ENCODE measurements at regions not wholly inside any gene's neighbourhood (a gene's known extent, or its start where the extent isn't known, plus 50 kb on each side); places are given as distances from the start of the nearest gene placed in this dataset.

GRCh38 chr10:129074939-129075338 lies 392.1 kb upstream of the MGMT start:
- Histone ChIP-seq H3K9me3 (replicated peaks; ENCODE audit: control insufficient read depth, insufficient read depth, low read length) (no peaks in the 10 kb centered on the region), H4K20me1 (replicated peaks; ENCODE audit: control insufficient read depth, extremely low read depth, insufficient read depth, low read length) (no peaks in the 10 kb centered on the region), H3K4me1 (ENCODE audit: control insufficient read depth, extremely low read depth, insufficient read depth, low read length) (no peaks in the 10 kb centered on the region), H3K27ac (ENCODE audit: insufficient read depth, low read depth, low read length) (no peak overlapping the region), H3K27me3 (ENCODE audit: control insufficient read depth in 2 of 2, insufficient read depth in 2 of 2, low read length in 2 of 2) (no peaks in the 10 kb centered on the region), H3K4me2 (ENCODE audit: insufficient read depth, low read length) (no peak overlapping the region), H3K79me2 (ENCODE audit: control insufficient read depth, insufficient read depth, low read length) (no peaks in the 10 kb centered on the region), H3K9ac (replicated peaks; ENCODE audit: extremely low read depth, insufficient read depth, low read length) (no peak overlapping the region), H3K36me3 (ENCODE audit: control insufficient read depth in 2 of 2, extremely low read depth in 1 of 2, insufficient read depth in 2 of 2, low read length in 2 of 2) (no peaks in the 10 kb centered on the region), H3K4me3 (replicated peaks in 1 of 3; ENCODE audit: insufficient read depth in 1 of 3, low read depth in 1 of 3, low read length in 3 of 3) (no peak overlapping the region), H2AFZ (ENCODE audit: low read depth, low read length) (no peak overlapping the region), H3K9me1 (replicated peaks; ENCODE audit: control insufficient read depth, extremely low read depth, insufficient read depth, low read length) (no peaks in the 10 kb centered on the region)
- intact Hi-C loops (cut with micrococcal nuclease): no loop called here
- no TSS peak for BruUV-seq (replicated peaks)
- ChIA-PET POLR2A (no interaction called here), CTCF (no interaction called here)
- FAIRE-seq (no peak), DNase-seq (ENCODE audit: low read depth, low spot score) (no peak)
- TF ChIP-seq EZH2 (IDR thresholded peaks at IDR 0.05; ENCODE audit: borderline replicate concordance, low read depth, low read length, severe bottlenecking) (no peak), MAX (IDR thresholded peaks at IDR 0.05; ENCODE audit: insufficient read depth, insufficient read length) (no peak), CTCF (IDR thresholded peaks at IDR 0.05; ENCODE audit: extremely low read depth in 1 of 2, insufficient read depth in 1 of 2, low read depth in 1 of 2, low read length in 2 of 2) (no peak), POLR2AphosphoS5 (IDR thresholded peaks at IDR 0.05; ENCODE audit: insufficient read depth, low read depth, low read length) (no peak), JUN (IDR thresholded peaks at IDR 0.05; ENCODE audit: borderline replicate concordance, insufficient read depth, insufficient read length, low read depth) (no peak), POLR2A (IDR thresholded peaks at IDR 0.05; ENCODE audit: low read depth, low read length) (no peak), FOS (IDR thresholded peaks at IDR 0.05; ENCODE audit: borderline replicate concordance, insufficient read depth, low read length) (no peak), GATA2 (IDR thresholded peaks at IDR 0.05; ENCODE audit: insufficient read depth, insufficient read length, low read depth, low read length) (no peak), MYC (IDR thresholded peaks at IDR 0.05; ENCODE audit: low read depth, low read length) (no peak)
- dilution Hi-C loops (cut with MboI; ENCODE audit: extremely low pct_ligation_motif_present, low sequenced_read_pairs): no loop called here
